Thoracic aorta (tissue), 2 donors: ENCODE measurements at regions not wholly inside any gene's neighbourhood (a gene's known extent, or its start where the extent isn't known, plus 50 kb on each side); places are given as distances from the start of the nearest gene placed in this dataset.

ENCODE experiments used
- ATAC-seq: fragments of 150-250 bp; one replicate; pipeline ENCODE4 v1.8.0; 2017; ENCODE audit warnings: low read depth; ENCODE audit not compliant: insufficient number of reproducible peaks, low FRiP score
- DNase-seq: peaks from one replicate; pipeline ENCODE4 v3.0.0-alpha.2; 2020; ENCODE audit warnings: low spot score
- H3K27ac ChIP-seq, 2 donors: fragments of 200-600 bp; sonication (generic); 1 replicate in 1 of 2; 2 replicates in 1 of 2; pipeline ENCODE4 v1.5.1; 2016; ENCODE audit warnings: mild to moderate bottlenecking in 2 of 2, moderate library complexity in 2 of 2
- H3K27me3 ChIP-seq: fragments of 200-600 bp; sonication (generic); replicated peaks from 2 replicates; pipeline ENCODE4 v1.6.0; 2016; ENCODE audit warnings: mild to moderate bottlenecking; ENCODE audit not compliant: insufficient read depth
- H3K36me3 ChIP-seq: fragments of 200-600 bp; sonication (generic); one replicate; pipeline ENCODE4 v1.5.1; 2016
- H3K4me1 ChIP-seq, 2 donors: fragments of 200-600 bp; sonication (generic); 1 replicate in 1 of 2; 2 replicates in 1 of 2; pipeline versions ENCODE4 v1.5.1 to v1.6.0; 2016; ENCODE audit warnings: low read depth in 2 of 2, mild to moderate bottlenecking in 1 of 2; ENCODE audit not compliant: control insufficient read depth in 1 of 2
- H3K4me3 ChIP-seq: fragments of 200-600 bp; sonication (generic); 2 replicates; pipeline ENCODE4 v1.5.1; 2016; ENCODE audit warnings: mild to moderate bottlenecking
- H3K9me3 ChIP-seq: fragments of 200-600 bp; sonication (generic); 2 replicates; pipeline ENCODE4 v1.5.1; 2016
- CTCF ChIP-seq: fragments of 200-600 bp; sonication (generic); IDR thresholded peaks from one replicate; pipeline ENCODE4 v1.5.1; 2019; ENCODE audit warnings: antibody characterized with exemption

GRCh38 chr5:164332349-164333196 lies 827.2 kb downstream of the MAT2B start:
- Histone ChIP-seq H3K9me3 (peaks cover 4% of the 10 kb centered on the region), H3K4me3 (no peak overlapping the region), H3K4me1 (no peaks in the 10 kb centered on the region), H3K27me3 (no peaks in the 10 kb centered on the region), H3K36me3 (no peaks in the 10 kb centered on the region), H3K27ac (no peak overlapping the region)
- TF ChIP-seq CTCF, result no peak
- ATAC-seq, result no peak
- DNase-seq, result no peak

- DNase-seq (no peak), ATAC-seq (no peak)
- TF ChIP-seq CTCF, result no peak
- Histone ChIP-seq H3K36me3 (no peaks in the 10 kb centered on the region), H3K4me3 (no peak overlapping the region), H3K9me3 (no peaks in the 10 kb centered on the region), H3K4me1 (no peaks in the 10 kb centered on the region), H3K27me3 (no peaks in the 10 kb centered on the region), H3K27ac (no peak overlapping the region)
Observed at GRCh38 chr5:164335837-164336236, 830.4 kb downstream of the MAT2B start.

GRCh38 chr5:164336276-164336675 lies 830.9 kb downstream of the MAT2B start:
- no peak for TF ChIP-seq CTCF
- Histone ChIP-seq H3K4me3 (no peak overlapping the region), H3K27ac (no peak overlapping the region), H3K9me3 (no peaks in the 10 kb centered on the region), H3K27me3 (no peaks in the 10 kb centered on the region), H3K36me3 (no peaks in the 10 kb centered on the region), H3K4me1 (no peaks in the 10 kb centered on the region)
- no peak for ATAC-seq
- no peak for DNase-seq

- ATAC-seq (no peak), DNase-seq (no peak)
- Histone ChIP-seq H3K4me1 (no peaks in the 10 kb centered on the region), H3K27ac (no peak overlapping the region), H3K4me3 (no peak overlapping the region), H3K36me3 (no peaks in the 10 kb centered on the region), H3K9me3 (no peaks in the 10 kb centered on the region), H3K27me3 (no peaks in the 10 kb centered on the region)
- no peak for TF ChIP-seq CTCF
Observed at GRCh38 chr5:164336906-164337305, 831.5 kb downstream of the MAT2B start.

- Histone ChIP-seq H3K36me3 (no peaks in the 10 kb centered on the region), H3K9me3 (no peaks in the 10 kb centered on the region), H3K4me1 (no peaks in the 10 kb centered on the region), H3K27me3 (no peaks in the 10 kb centered on the region), H3K27ac (no peak overlapping the region), H3K4me3 (no peak overlapping the region)
- no peak for TF ChIP-seq CTCF
- DNase-seq, result no peak
- ATAC-seq, result no peak
Observed at GRCh38 chr5:164341056-164341619, 835.7 kb downstream of the MAT2B start.
